Neural crest cell (in vitro differentiated cells): ENCODE measurements at regions not wholly inside any gene's neighbourhood (a gene's known extent, or its start where the extent isn't known, plus 50 kb on each side); places are given as distances from the start of the nearest gene placed in this dataset.

Experiments used
- DNase-seq: peaks from one replicate; pipeline ENCODE4 v3.0.0; 2021; ENCODE audit warnings: low read depth, mixed read lengths, low spot score
- H3K27ac Mint-ChIP-seq: one replicate; pipeline ENCODE4 v1.8.0; 2021; ENCODE audit warnings: mild to moderate bottlenecking, mixed read lengths; ENCODE audit not compliant: unreplicated experiment
- H3K27me3 Mint-ChIP-seq: 2 replicates; pipeline ENCODE4 v1.8.0; 2021; ENCODE audit warnings: low read depth, mild to moderate bottlenecking, mixed read lengths
- H3K36me3 Mint-ChIP-seq: 2 replicates; pipeline ENCODE4 v1.8.0; 2021; ENCODE audit warnings: low read depth, mild to moderate bottlenecking, mixed read lengths
- H3K4me1 Mint-ChIP-seq: 2 replicates; pipeline ENCODE4 v1.8.0; 2021; ENCODE audit warnings: mixed read lengths
- H3K4me3 Mint-ChIP-seq: one replicate; pipeline ENCODE4 v1.8.0; 2021; ENCODE audit warnings: mild to moderate bottlenecking, mixed read lengths
- H3K9me3 Mint-ChIP-seq: 2 replicates; pipeline ENCODE4 v1.8.0; 2021; ENCODE audit warnings: mixed read lengths
- CTCF ChIP-seq: fragments of 200-600 bp; sonication (generic); conservative IDR thresholded peaks from 2 replicates; pipeline ENCODE4 v1.5.0; 2021; ENCODE audit warnings: antibody characterized with exemption, mild to moderate bottlenecking

GRCh38 chr10:44195112-44196007 lies 189.5 kb downstream of the CXCL12 start:
- Mint-ChIP-seq H3K27me3 (no peaks in the 10 kb centered on the region), H3K27ac (no peak overlapping the region), H3K4me3 (no peak overlapping the region)

GRCh38 chr10:44194435-44194834 lies 190.5 kb downstream of the CXCL12 start:
- TF ChIP-seq CTCF = no peak
- no peak overlapping the region for H3K4me3 Mint-ChIP-seq
- no peaks in the 10 kb centered on the region for H3K27me3 Mint-ChIP-seq
- DNase-seq = no peak
- H3K27ac Mint-ChIP-seq = peak overlapping the region; percentile 21
- peaks cover 3% of the 10 kb centered on the region for H3K9me3 Mint-ChIP-seq
- no peaks in the 10 kb centered on the region for H3K36me3 Mint-ChIP-seq
- H3K4me1 Mint-ChIP-seq = peaks cover 10% of the 10 kb centered on the region

More at GRCh38 chr10:44195112-44196007, 189.5 kb downstream of the CXCL12 start:
- H3K9me3 Mint-ChIP-seq = peaks cover 3% of the 10 kb centered on the region
- H3K36me3 Mint-ChIP-seq = no peaks in the 10 kb centered on the region
- no peak for DNase-seq
- H3K4me1 Mint-ChIP-seq = peaks cover 10% of the 10 kb centered on the region
- no peak for TF ChIP-seq CTCF

DNA sequence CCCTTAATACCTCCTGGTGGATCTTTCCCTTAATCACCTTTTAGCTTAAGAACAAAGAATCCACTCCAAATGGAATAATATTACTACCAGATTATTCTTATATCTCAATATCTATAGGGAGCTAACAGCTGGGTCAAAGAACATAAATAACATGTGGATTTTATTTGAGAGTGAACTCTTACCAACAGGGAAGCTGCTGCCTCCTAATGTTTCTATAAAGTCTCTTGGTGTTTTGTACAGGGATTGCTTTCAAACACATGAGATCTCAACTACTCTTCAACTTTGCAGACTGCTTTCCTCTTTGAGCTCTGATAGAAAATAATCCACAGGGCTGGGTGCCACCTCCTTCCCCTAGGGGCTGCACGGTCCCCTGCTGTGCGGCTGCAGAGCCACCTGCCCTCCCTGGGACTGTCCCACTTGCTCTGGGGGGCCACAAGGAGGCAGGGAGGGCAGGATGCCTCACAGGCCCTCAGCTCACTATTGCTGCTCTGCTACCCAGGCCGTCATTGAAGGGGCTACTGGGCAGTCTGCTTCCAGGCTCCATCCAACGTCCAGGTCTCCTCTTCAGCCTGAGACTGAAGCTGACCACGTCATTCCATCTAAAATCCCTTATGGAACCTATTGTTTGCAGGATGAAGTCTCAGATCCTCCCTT lies 191.2 kb downstream of the CXCL12 start:
- Mint-ChIP-seq H3K9me3 (peaks cover 3% of the 10 kb centered on the region), H3K27me3 (no peaks in the 10 kb centered on the region), H3K4me3 (no peak overlapping the region), H3K36me3 (no peaks in the 10 kb centered on the region), H3K27ac (no peak overlapping the region), H3K4me1 (peaks cover 10% of the 10 kb centered on the region)
- no peak for DNase-seq
- no peak for TF ChIP-seq CTCF

- Mint-ChIP-seq H3K27ac (no peak overlapping the region), H3K36me3 (no peaks in the 10 kb centered on the region), H3K27me3 (no peaks in the 10 kb centered on the region), H3K9me3 (peaks cover 3% of the 10 kb centered on the region), H3K4me3 (no peak overlapping the region), H3K4me1 (peaks cover 10% of the 10 kb centered on the region)
- no peak for DNase-seq
- no peak for TF ChIP-seq CTCF
These were observed 191.7 kb downstream of the CXCL12 start for GRCh38 chr10:44193166-44193565.

- no peak for DNase-seq
- Mint-ChIP-seq H3K36me3 (no peaks in the 10 kb centered on the region), H3K4me3 (no peak overlapping the region), H3K27me3 (no peaks in the 10 kb centered on the region), H3K4me1 (peaks cover 10% of the 10 kb centered on the region), H3K27ac (no peak overlapping the region), H3K9me3 (peaks cover 3% of the 10 kb centered on the region)
- no peak for TF ChIP-seq CTCF
These were observed 192.5 kb downstream of the CXCL12 start for GRCh38 chr10:44192435-44192834.
